ENCODE measurements at regions not wholly inside any gene's neighbourhood (a gene's known extent, or its start where the extent isn't known, plus 50 kb on each side); places are given as distances from the start of the nearest gene placed in this dataset.

GRCh38 chrX:95332530-95332929 lies 1352.1 kb upstream of the DIAPH2 start:
- peak; percentile 53 for DNase-seq (ENCODE audit: low spot score)
- H3K27ac ChIP-seq = no peak overlapping the region
- no peak overlapping the region for H3K4me3 ChIP-seq
- TF ChIP-seq CTCF (IDR thresholded peaks at IDR 0.05) = no peak

- no peak for DNase-seq (ENCODE audit: low spot score)
- no peak overlapping the region for H3K4me3 ChIP-seq
- no peak overlapping the region for H3K27ac ChIP-seq
- no peak for TF ChIP-seq CTCF (IDR thresholded peaks at IDR 0.05)
These were observed 1337.8 kb upstream of the DIAPH2 start for GRCh38 chrX:95346856-95347255.

- DNase-seq (ENCODE audit: low spot score) = no peak
- Histone ChIP-seq H3K4me3 (no peak overlapping the region), H3K27ac (no peak overlapping the region)
- no peak for TF ChIP-seq CTCF (IDR thresholded peaks at IDR 0.05)
These were observed 1333.7 kb upstream of the DIAPH2 start for GRCh38 chrX:95350774-95351488.

- no peak for DNase-seq (ENCODE audit: low spot score)
- Histone ChIP-seq H3K4me3 (no peak overlapping the region), H3K27ac (no peak overlapping the region)
- TF ChIP-seq CTCF (IDR thresholded peaks at IDR 0.05) = no peak
These were observed 1317.4 kb upstream of the DIAPH2 start for GRCh38 chrX:95367286-95367685.

GRCh38 chrX:95382799-95383198 lies 1301.8 kb upstream of the DIAPH2 start:
- no peak for DNase-seq (ENCODE audit: low spot score)
- Histone ChIP-seq H3K27ac (no peak overlapping the region), H3K4me3 (no peak overlapping the region)
- no peak for TF ChIP-seq CTCF (IDR thresholded peaks at IDR 0.05)

- DNase-seq (ENCODE audit: low spot score) = no peak
- no peak overlapping the region for H3K4me3 ChIP-seq
- H3K27ac ChIP-seq = no peak overlapping the region
- no peak for TF ChIP-seq CTCF (IDR thresholded peaks at IDR 0.05)
These were observed 1300.9 kb upstream of the DIAPH2 start for GRCh38 chrX:95383778-95384177.

GRCh38 chrX:95427389-95427788 lies 1257.3 kb upstream of the DIAPH2 start:
- Histone ChIP-seq H3K27ac (no peak overlapping the region), H3K4me3 (no peak overlapping the region)
- no peak for DNase-seq (ENCODE audit: low spot score)
- no peak for TF ChIP-seq CTCF (IDR thresholded peaks at IDR 0.05)

Data from coronary artery (tissue), 2 donors.